GM21390 (cell line): ENCODE measurements at regions not wholly inside any gene's neighbourhood (a gene's known extent, or its start where the extent isn't known, plus 50 kb on each side); places are given as distances from the start of the nearest gene placed in this dataset.

ENCODE experiments used
- ATAC-seq: cut with Tn5 transposase; IDR thresholded peaks from one replicate; pipeline ENCODE4 v1.9.1; 2021; ENCODE audit not compliant: unreplicated experiment

DNA sequence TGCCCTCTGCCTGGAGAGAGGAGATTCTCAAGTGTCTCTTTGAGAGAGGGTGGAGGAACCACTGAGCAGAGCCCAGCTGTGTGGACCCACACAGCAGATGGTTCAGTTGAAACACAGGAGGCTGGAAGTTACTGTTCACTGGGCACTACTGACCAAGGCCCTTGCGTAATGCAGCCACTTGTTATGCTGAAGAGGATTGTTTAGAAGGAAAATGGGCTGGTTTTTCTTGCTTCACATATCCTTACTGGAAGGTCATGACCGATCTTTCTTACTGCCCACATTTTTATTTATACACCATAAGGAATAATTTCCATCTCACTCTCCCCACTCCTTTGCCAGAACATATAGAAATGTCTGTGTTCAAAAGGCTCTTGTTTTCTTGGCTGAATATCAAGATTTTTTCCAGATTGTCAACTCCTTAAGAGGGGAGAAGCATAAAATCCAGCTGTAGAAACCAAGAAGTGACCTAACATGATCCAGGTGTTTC, 375.1 kb upstream of the DDHD1 start:
- no peak for ATAC-seq

DNA sequence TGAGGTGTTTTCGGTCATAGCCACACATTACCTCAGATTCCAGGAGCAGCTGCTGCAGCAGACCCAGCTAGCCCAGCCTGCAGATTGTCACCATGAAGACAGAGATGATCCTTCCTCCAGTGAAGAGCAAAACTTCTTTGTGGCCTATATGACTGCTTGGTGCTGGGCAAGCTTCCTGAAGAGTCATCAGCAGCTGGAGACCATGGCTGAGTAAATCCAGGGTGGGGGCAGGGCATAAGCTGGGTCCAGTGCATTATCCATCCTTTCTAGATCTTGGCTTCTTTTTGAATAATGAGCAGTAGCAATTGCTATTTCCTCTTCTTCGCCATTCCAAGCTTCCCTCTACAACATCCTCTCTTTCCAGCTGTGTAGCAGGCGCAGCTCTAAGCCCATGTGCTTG, 373.1 kb upstream of the DDHD1 start:
- no peak for ATAC-seq

DNA sequence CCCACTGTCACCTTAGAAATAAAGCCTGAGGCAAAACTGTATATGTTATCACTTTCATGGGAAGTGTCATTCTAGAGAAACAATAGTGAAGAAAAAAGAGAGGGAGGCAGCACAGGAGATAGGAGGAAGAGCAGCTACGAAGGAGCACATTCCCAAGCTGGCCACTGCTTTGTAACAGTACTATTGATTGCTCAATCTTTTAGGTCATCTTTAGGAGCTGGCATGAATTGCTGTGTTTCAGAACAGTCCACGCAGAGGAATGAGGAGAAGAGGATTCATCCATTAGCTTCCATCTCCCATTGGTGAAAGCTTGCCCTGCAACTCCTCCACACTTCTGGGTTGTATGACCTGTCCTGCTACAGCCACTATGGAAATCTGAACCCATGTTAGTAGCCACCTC, 372.5 kb upstream of the DDHD1 start:
- no peak for ATAC-seq

DNA sequence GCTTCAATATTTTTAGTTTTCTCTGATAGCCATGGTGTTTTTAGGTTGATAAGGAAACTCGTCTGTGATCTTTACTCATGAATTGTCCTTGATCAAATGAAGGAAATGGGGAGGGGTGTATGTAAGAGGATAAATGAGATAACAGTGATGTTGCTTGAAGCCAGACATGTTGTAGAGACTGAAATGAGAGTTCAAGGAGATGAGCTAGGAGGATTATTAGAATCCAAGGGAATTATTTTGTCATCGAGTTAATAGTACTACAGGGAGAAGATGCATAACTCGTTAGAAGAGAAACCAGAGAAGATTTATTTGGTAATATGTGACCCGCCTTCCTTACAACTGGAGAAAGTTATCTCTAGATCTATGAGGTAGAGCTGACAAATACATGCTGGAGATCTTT, 371.3 kb upstream of the DDHD1 start:
- no peak for ATAC-seq

DNA sequence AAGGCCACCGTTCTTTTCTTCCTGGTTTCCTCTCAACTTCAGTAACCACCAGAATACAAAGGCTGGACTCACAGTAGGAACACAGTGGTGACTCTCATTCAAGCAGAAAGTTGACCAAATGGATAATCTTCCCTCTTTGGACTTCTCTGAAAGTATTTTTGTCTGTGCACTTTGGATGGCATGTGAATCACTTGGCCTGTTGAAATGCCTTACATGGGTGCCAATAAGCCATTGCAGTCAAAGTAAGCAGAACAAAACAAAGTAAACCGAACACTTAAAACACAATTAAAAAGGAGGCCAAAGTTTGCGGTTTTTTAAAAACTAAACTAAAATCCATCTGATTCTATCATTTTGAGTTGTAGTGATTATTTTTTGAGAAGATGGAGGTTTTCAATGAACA, 370.1 kb upstream of the DDHD1 start:
- ATAC-seq: no peak

DNA sequence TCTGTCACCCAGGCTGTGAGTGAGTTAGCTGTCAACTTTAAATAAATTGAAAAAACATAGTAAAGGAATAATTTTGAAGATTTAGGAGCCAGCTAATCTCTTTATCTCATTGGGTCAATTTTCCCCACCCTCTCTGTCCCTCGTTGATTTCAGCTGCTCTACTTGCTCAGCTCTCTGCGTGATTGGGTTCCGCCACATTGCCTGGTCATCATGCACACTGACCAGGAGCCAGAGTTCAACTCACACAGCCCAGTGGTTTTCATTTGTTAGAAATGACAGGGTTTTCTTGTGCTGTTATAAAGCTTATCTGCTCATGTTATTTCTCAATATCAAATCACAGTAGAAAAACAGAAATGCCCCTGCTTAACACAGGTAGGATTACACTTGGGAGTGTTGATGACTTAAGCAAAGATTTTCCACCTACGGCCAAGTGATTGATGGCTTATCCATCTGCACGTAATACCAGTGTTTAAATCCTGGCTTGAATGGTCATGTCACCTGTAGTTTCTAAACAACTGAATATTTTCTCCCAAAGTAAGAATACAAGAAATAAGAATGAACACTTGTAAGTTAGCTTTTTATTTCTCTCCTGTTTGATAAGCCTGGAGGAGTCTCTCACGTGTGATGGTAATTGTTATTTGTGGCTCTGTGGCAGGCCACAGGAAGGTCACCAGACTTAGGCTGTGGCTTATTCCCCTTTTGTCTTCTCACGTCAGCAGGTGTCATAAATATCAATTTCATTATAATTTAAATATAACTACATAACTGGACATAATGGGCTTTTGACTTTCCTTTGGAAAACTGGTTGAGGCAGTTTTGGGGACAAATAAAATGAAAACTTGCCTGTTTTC, 367.2 kb upstream of the DDHD1 start:
- no peak for ATAC-seq

DNA sequence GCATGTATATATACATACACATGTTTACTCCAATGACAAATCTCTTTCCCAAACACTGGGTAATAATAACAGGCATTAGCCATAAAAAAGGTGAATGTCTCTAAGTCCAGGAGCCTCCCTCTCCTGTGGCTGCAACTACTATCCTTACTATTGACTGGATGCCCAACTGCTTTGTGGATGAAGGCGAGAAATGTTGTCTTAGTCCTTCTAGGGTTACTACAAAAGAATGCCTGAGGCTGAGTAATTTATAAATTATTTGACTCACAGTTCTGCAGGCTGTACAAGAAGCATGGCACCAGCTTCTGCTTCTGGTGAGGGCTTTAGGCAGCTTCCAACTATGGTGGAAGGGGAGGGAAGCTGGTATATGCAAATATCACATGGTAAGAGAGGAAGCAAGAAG, 366.0 kb upstream of the DDHD1 start:
- no peak for ATAC-seq

DNA sequence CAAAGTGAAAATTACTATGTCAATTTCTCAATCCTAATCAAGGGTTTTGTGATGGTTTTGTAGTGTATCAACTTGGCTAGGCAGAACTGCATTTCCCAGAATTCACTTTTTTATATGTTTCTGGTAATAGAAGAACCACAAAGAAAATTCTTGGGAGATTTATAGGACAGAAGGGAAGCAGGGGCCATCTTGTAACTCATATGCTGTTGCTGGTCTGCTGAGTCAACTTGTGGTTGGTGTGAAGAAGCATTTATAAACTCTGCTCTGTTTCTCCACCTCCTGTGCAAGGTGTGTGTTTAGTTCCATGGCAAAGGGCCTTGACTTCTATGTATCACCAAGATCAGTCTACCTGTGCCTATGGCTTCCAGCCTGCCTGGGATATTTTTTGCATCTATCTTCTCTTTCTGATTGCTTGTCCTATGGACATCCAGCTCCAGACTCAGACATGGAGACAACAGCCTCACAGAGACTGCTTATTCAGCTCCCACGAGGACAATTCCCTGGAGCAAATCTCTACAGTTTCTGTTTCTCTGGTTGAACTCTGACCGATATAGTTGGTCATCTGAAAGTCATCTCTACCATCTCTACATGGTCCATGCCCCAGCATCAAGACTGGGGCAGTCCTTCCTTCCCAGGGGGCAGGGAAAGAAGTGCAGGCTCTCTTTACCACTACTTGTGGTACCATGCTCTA, 364.3 kb upstream of the DDHD1 start:
- no peak for ATAC-seq

DNA sequence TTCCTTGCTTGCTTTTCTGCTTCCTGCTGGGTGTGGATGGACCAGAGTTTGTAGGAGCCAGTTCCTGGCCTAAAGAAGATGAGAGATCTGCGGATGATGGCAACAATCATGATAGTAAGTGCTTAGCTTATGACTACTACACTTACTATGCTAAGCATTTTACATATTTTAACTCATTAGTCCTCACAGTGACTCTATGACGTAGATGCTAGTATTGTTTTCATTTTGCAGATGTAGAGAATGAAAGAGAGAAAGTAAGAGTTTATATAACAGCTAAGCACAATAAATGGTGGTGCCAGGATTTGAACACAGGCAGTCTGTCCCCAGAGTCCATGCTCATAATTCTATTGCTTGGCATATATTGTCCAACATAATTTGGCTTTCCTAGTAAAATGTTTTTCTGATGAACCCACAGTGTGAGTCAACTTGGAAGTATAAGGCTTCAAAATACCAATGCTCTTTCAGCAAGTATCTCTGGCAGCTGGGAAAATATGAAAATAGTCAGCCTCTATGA, 363.2 kb upstream of the DDHD1 start:
- ATAC-seq: no peak

DNA sequence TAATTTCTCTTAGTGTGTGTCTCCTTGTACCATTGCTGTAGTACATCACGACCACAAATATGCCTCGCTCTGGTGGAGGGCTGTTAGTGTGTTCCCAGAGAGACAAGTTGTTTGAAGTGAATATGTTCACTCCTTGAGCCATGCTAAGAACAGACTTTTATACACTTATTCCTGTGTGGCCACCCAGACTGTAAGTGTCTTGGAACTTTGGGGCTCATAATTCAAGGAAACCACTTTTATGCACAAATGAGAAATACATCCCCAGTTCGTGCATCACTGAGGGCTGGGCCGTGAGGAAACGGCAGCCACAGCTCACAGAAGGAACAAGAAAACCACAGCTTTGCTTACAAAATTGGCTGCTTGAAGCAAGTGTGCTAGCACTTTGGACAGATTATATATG, 362.2 kb upstream of the DDHD1 start:
- no peak for ATAC-seq

DNA sequence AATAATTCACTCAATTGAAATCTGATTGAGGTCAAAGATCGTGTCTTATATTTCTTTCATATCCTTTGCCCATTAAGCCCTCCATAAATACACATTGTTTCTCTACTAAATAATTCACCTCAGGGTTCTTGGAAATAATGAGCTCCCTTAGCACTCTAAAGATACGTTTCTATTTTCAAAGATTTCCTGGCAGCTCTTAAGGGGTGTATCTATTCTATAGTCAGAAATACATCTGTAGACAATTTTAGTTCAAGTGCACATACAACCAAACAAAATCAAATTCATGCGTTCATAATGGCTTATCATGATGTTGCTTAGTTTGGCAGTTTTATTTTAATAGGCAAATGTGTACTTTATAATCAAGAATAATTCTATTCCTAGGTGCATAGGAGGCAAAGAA, 361.1 kb upstream of the DDHD1 start:
- no peak for ATAC-seq

DNA sequence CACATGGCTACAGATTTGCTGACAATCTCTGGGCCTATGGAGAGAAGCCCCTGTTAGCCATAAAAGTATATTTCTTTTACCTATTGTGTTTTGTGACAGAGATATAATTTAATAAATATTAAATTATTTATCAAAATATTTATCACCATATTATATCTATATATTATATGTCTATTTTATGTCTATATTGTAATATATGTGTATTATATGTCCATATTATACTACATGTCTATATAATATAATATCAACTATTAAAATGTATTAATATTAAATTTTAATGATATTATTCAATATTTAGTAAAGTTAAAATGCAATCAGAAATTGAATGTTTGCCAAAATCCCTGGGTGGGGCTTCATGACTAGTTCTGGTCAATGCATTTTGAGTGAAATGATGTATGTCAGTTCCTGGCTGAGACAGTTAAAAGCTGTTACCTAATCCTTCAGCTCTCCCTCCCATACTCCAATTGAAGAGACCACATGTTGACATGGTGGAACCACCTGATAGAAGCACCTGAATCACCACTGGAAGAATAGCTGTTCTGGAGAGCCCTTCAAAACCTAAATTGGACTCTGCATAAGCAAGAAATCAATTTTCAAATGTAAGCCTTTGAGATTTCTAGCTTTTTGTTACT, 357.3 kb upstream of the DDHD1 start:
- ATAC-seq: no peak

DNA sequence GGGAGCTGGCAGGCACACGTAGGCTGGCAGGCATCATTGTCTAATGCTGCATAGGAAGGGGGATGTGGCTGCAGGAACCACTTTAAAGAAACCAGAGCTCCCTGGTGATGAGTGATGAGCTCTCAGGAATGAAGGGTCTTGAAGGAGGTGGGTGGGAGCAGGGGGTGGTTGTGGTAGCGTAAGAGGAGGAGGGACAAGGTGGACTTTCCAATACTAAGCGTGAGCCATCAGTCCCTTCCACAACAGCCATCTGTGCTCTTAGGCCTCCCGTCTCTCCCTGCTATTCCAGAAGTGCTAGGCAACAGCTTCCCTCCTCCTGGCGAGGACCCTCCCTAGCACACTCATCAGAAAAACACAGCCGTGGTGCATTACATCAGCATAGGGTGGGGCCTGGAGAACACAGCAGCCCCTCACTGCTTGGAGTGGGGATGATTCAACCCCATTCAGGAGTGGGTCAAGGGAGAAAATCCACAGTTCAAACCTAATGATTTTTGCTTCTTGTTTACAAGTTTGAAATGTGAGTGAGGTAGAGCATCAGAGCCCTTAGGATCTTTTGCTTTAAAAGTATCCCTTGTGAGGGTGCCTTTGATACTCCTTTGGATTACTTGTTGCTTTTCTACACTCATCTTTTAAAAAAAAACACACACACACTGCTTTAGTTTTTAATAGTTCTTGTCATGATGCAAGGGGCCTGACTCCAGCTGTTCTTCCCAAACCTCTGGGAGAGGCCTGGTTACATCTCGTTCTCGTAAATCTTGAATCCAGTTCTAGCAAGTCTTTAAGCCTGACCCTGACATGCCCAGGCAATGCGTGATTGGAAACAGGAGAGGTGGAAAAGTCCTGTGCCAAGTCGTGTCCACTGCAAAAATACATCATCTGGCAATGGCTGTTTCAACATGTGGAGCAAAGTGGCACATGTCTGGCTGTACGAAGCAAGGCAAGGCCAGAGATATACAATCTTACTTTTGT, 356.4 kb upstream of the DDHD1 start:
- ATAC-seq: no peak

DNA sequence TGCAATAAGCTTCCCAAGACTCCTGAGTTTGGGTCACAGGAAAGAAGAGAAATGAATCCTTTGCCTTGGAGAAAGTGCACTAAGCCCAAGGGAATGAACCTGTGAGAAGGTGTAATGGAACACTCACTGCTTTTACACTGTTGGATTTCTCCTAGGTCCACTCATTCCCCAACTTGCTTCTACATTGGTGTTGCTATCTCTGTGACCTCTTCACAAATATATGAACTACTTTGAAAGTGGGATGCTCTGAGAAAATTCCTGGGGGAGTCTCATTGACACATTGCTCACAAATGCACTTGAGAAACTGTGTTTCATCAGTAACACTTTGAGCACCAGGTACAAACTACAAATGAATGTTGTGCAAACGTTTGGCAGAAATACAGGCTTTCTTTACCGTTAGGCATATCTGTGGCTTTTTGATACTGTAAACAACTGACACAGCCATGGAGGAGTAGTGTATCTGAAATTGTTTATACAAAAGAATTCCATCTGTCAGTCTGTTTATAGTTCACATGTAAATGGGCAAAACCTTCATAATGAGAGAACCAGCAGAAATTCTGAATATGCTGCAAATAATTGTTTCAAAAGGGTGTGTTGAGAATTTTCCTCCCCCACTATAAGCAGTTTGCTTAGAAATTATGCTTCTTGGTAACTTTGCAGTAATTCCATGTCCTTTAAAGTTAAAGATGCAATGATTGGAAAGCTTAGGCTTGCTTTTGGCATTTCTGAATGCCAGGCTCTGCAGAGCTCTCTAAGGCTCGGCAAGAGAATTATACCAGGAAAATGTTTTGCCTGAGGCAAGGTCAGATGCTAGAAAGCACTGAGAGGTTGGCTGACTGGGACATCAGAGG, 348.5 kb upstream of the DDHD1 start:
- no peak for ATAC-seq

DNA sequence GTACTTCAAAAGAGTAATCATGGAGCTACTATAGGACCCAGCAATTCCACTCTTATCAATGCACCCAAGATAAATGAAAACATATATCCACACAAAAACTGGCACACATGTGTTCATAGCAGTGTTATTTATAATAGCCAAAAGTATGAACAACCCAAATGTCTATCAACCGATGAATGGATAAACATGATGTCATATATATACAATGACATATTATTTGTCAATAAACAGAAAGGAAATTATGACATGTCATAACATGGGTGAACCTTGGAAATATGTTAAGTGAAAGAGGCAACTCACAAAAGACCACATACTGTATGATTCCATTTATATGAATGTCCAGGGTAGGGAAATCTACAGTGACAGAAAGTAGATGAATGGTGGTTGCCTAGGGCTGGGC, 347.1 kb upstream of the DDHD1 start:
- no peak for ATAC-seq

DNA sequence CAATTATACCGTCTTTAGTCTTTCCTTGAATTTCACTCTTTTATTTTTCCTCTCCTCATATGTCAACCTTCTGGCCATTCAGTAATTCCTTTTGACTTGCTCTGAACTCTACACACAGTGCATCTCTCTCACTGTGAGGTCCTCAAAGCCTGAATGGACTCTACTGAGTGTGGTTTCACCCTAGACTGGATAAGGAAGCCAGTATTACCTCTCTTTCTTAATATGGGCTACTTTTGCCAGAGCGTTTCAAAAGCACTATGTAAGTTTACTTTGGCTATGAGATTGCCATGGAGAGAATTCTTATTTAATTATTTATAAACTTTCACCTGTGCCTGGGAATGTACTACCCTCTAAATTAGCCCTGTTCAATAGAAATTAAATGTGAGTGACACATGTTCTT, 343.5 kb upstream of the DDHD1 start:
- ATAC-seq: no peak

DNA sequence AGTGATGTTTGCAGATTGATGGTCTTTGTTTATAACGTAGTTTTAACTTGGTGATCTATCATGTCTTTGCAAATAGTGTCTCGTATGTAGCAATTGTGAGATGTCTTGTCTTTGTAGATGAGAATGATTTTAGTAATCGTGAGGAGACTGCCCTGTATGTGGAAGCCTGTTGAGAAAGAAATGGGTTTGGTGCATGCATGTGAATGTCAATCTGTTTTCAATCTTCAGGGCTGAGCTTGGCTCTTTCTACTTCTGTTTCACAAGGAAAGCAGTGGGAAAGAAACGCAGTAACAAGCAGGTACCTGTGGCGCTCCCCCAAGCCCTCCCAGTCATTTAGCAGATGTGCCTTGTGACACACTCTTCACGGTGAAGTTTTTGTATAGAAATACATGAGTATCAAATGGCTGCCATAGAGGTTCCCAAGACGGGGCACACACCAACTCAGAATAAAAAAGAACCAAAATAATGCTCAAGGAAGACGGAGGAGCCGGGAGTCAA, 342.8 kb upstream of the DDHD1 start:
- no peak for ATAC-seq

DNA sequence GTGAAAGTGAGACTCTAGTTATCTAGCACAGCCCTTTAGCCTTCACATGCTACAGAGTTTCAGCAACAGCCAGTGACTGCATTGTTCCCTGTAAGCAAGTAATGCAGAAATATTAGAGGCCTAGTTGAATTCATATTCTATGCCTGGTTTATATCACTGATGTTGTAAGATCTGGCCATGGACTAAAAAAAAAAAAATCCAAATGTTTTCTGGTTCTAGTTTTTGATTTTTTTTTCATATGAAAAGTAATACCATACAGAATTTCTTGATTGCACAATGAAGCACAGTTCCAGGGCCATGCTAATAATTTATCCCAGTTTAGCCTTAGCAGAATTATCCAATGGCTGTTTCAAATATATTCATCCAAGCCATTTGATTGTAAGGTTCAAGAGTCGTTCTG, 341.5 kb upstream of the DDHD1 start:
- no peak for ATAC-seq

DNA sequence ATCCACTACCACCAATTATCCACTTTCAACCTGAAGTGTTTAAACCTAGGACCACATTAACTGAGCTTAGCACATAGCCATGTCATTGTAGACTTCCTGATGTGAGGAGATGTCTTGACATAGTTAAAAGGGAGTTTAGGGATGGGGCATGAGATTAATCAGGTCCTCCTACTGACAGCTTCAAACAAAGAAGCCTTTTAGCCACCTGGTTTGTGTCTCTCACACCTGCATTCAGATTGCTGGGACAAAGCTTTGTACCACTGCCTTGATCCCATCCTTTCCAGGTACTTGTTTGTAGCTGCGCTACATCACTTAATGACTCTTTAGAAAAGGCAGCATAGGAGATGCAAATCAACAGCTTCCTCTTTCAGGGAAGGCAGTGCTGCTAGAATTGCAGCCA, 340.7 kb upstream of the DDHD1 start:
- ATAC-seq: no peak

DNA sequence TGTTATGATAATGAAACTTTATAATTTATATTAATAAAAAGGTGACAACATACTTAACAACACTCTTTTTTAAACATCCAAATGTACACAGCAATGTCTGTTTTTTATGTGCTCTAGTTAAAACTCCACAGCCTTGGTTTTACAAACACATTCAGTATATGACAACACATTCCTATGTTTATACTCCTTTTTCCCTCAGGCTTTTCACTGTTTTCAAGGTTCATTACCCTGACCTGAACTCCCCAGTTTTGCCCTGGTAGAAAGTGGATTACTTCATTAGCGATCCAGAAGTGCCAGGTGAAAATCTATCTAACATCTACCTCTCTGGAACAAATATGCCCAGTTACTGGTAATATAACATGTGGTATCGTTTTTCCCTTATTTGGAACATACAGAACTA, 340.2 kb upstream of the DDHD1 start:
- ATAC-seq: no peak
